Adipocyte (in vitro differentiated cells): ENCODE measurements at regions not wholly inside any gene's neighbourhood (a gene's known extent, or its start where the extent isn't known, plus 50 kb on each side); places are given as distances from the start of the nearest gene placed in this dataset.

Experiments
- DNase-seq: peaks from one replicate; pipeline ENCODE4 v3.0.0-alpha.2; 2015; ENCODE audit warnings: low read depth
- H3K27me3 ChIP-seq: replicated peaks from 2 replicates; pipeline ENCODE4 v1.7.0; 2013; ENCODE audit warnings: mild to moderate bottlenecking, low read length, moderate library complexity; ENCODE audit not compliant: control insufficient read depth, insufficient read depth
- H3K36me3 ChIP-seq: 2 replicates; pipeline ENCODE4 v1.7.0; 2013; ENCODE audit warnings: low read length, mild to moderate bottlenecking, moderate library complexity; ENCODE audit not compliant: control insufficient read depth, insufficient read depth, severe bottlenecking
- H3K4me1 ChIP-seq: 2 replicates; pipeline ENCODE4 v1.7.0; 2013; ENCODE audit warnings: mild to moderate bottlenecking, low read length, moderate library complexity; ENCODE audit not compliant: control insufficient read depth, insufficient read depth
- H3K4me3 ChIP-seq: 2 replicates; pipeline ENCODE4 v1.7.0; 2013; ENCODE audit warnings: mild to moderate bottlenecking, low read length, moderate library complexity
- H3K9ac ChIP-seq: 2 replicates; pipeline ENCODE4 v1.7.0; 2013; ENCODE audit warnings: mild to moderate bottlenecking, low read length, moderate library complexity
- H3K9me3 ChIP-seq: 2 replicates; pipeline ENCODE4 v1.7.0; 2013; ENCODE audit warnings: mild to moderate bottlenecking, low read length, moderate library complexity; ENCODE audit not compliant: control insufficient read depth

- H3K27me3 ChIP-seq, result peaks cover 6% of the 10 kb centered on the region
Measured at GRCh38 chrX:16511796-16512776, 137.9 kb upstream of the S100G start.

GRCh38 chrX:16516232-16516876 lies 133.6 kb upstream of the S100G start:
- peak; percentile 4 for DNase-seq
- no peaks in the 10 kb centered on the region for H3K36me3 ChIP-seq

More at GRCh38 chrX:16511796-16512776, 137.9 kb upstream of the S100G start:
- Histone ChIP-seq H3K36me3 (no peaks in the 10 kb centered on the region), H3K4me3 (no peak overlapping the region), H3K9ac (no peak overlapping the region), H3K9me3 (peaks cover 1% of the 10 kb centered on the region), H3K4me1 (no peaks in the 10 kb centered on the region)
- DNase-seq, result peak; percentile 46

GRCh38 chrX:16517039-16517605 lies 132.8 kb upstream of the S100G start:
- Histone ChIP-seq H3K9ac (no peak overlapping the region), H3K27me3 (no peaks in the 10 kb centered on the region), H3K4me3 (no peak overlapping the region), H3K9me3 (peaks cover 3% of the 10 kb centered on the region), H3K36me3 (no peaks in the 10 kb centered on the region), H3K4me1 (no peaks in the 10 kb centered on the region)
- DNase-seq, result no peak

More at GRCh38 chrX:16516232-16516876, 133.6 kb upstream of the S100G start:
- no peak overlapping the region for H3K9ac ChIP-seq
- H3K4me3 ChIP-seq, result no peak overlapping the region
- no peaks in the 10 kb centered on the region for H3K27me3 ChIP-seq
- H3K9me3 ChIP-seq, result peaks cover 3% of the 10 kb centered on the region
- H3K4me1 ChIP-seq, result no peaks in the 10 kb centered on the region

- peaks cover 3% of the 10 kb centered on the region for H3K9me3 ChIP-seq
- H3K36me3 ChIP-seq, result no peaks in the 10 kb centered on the region
- no peaks in the 10 kb centered on the region for H3K4me1 ChIP-seq
- no peak for DNase-seq
- H3K9ac ChIP-seq, result no peak overlapping the region
- H3K4me3 ChIP-seq, result no peak overlapping the region
- H3K27me3 ChIP-seq, result no peaks in the 10 kb centered on the region
Measured at GRCh38 chrX:16518131-16518530, 131.8 kb upstream of the S100G start.

- Histone ChIP-seq H3K4me1 (no peaks in the 10 kb centered on the region), H3K4me3 (no peak overlapping the region), H3K9me3 (peaks cover 9% of the 10 kb centered on the region), H3K36me3 (no peaks in the 10 kb centered on the region), H3K27me3 (no peaks in the 10 kb centered on the region), H3K9ac (no peak overlapping the region)
- DNase-seq, result no peak
Measured at GRCh38 chrX:16524316-16524715, 125.6 kb upstream of the S100G start.

GRCh38 chrX:16526003-16526402 lies 124.0 kb upstream of the S100G start:
- Histone ChIP-seq H3K9me3 (peaks cover 9% of the 10 kb centered on the region), H3K27me3 (peaks cover 4% of the 10 kb centered on the region), H3K4me3 (no peak overlapping the region), H3K4me1 (no peaks in the 10 kb centered on the region), H3K9ac (no peak overlapping the region), H3K36me3 (no peaks in the 10 kb centered on the region)
- DNase-seq, result no peak

- Histone ChIP-seq H3K9ac (no peak overlapping the region), H3K4me1 (no peaks in the 10 kb centered on the region), H3K27me3 (peaks cover 7% of the 10 kb centered on the region), H3K9me3 (peaks cover 9% of the 10 kb centered on the region), H3K4me3 (no peak overlapping the region), H3K36me3 (no peaks in the 10 kb centered on the region)
- no peak for DNase-seq
Measured at GRCh38 chrX:16528620-16529019, 121.3 kb upstream of the S100G start.
